Activated naive CD4-positive, alpha-beta T cell treated with anti-CD3 and anti-CD28 coated beads for 36 hours (primary cell): ENCODE measurements at regions not wholly inside any gene's neighbourhood (a gene's known extent, or its start where the extent isn't known, plus 50 kb on each side); places are given as distances from the start of the nearest gene placed in this dataset.
A peak's percentile ranks its signal among the peaks of the same experiment; 100 is the strongest.

Experiments used
- CTCF ChIA-PET: fragments of 350-600 bp; sonication (Branson Sonifier 250); formaldehyde crosslinking; loops from one replicate; lab custom pipeline; 2021; ENCODE audit warnings: antibody characterized with exemption; lab: Charles Lee
- DNase-seq: peaks from one replicate; pipeline ENCODE4 v3.0.0-alpha.2; 2020
- H3K27ac Mint-ChIP-seq: one replicate; pipeline ENCODE4 v1.8.0; 2021; ENCODE audit warnings: mild to moderate bottlenecking, mixed read lengths
- H3K27me3 Mint-ChIP-seq: one replicate; pipeline ENCODE4 v1.8.0; 2021; ENCODE audit warnings: low read depth, mixed read lengths
- H3K36me3 Mint-ChIP-seq: one replicate; pipeline ENCODE4 v1.8.0; 2021; ENCODE audit warnings: low read depth, mixed read lengths
- H3K4me1 Mint-ChIP-seq: one replicate; pipeline ENCODE4 v1.8.0; 2021; ENCODE audit warnings: low read depth, mixed read lengths
- H3K4me3 Mint-ChIP-seq: one replicate; pipeline ENCODE4 v1.8.0; 2021; ENCODE audit warnings: mild to moderate bottlenecking, moderate library complexity, mixed read lengths
- H3K9me3 Mint-ChIP-seq: one replicate; pipeline ENCODE4 v1.8.0; 2021; ENCODE audit warnings: mixed read lengths
- intact Hi-C: fragments of 100-400 bp; cut with micrococcal nuclease; formaldehyde crosslinking; loops from one replicate; pipeline ENCODE4 v1.15.1; 2023

- Mint-ChIP-seq H3K27me3 (peaks cover 15% of the 10 kb centered on the region), H3K27ac (no peak overlapping the region), H3K9me3 (no peaks in the 10 kb centered on the region), H3K4me1 (no peaks in the 10 kb centered on the region), H3K36me3 (no peaks in the 10 kb centered on the region), H3K4me3 (no peak overlapping the region)
- intact Hi-C loops, result no loop called here
- no peak for DNase-seq
- CTCF ChIA-PET, result interaction anchor here (0.5 kb wide), 1 partner anchor 99 kb away, joined by 3 read pairs; no protein-coding TSS in a partner anchor
Observed at GRCh38 chr14:22699801-22700564, 55.8 kb upstream of the OR6J1 start.

- no peak for DNase-seq
- intact Hi-C loops, result loop anchor here (1.0 to 2.0 kb wide), 5 partner anchors 53 to 156 kb away; partner anchors contain the start of gene OXA1L
- Mint-ChIP-seq H3K27ac (peak overlapping the region; percentile 63), H3K36me3 (no peaks in the 10 kb centered on the region), H3K27me3 (peaks cover 11% of the 10 kb centered on the region), H3K9me3 (no peaks in the 10 kb centered on the region), H3K4me1 (peaks cover 13% of the 10 kb centered on the region), H3K4me3 (peak overlapping the region; percentile 84)
- CTCF ChIA-PET, result interaction anchor here (0.9 kb wide), 1 partner anchor 157 kb away, joined by 3 read pairs; no protein-coding TSS in a partner anchor
Observed at GRCh38 chr14:22713631-22713950, 52.9 kb upstream of the OXA1L start.

- CTCF ChIA-PET, result interaction anchor here (0.8 kb wide), 1 partner anchor 137 kb away, joined by 4 read pairs; no protein-coding TSS in a partner anchor
- H3K9me3 Mint-ChIP-seq, result no peaks in the 10 kb centered on the region
Observed at GRCh38 chr14:22715186-22715812, 51.2 kb upstream of the OXA1L start.

DNA sequence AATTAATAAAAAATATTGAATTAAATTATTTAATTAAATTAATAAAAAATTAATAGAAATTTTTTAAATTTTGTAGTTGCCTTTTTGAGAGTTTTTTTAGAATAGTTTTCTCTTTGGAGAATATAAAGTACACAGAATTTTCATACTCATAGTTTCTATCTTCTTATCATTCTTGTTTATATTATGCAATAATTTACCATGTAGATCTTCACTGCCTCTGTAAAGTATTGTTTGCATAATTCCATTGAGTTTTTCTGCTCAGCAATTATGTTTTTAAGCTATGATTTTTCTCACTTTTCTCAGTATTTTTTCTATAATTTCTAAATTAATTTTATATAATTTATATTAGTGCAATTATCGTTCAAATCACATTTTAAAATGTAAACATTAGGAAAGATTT is 50.6 kb upstream of the OXA1L start:
- Mint-ChIP-seq H3K4me1 (peaks cover 13% of the 10 kb centered on the region), H3K27ac (no peak overlapping the region), H3K4me3 (no peak overlapping the region), H3K36me3 (no peaks in the 10 kb centered on the region), H3K9me3 (no peaks in the 10 kb centered on the region), H3K27me3 (peaks cover 7% of the 10 kb centered on the region)
- CTCF ChIA-PET, result interaction anchor here (0.8 kb wide), 1 partner anchor 137 kb away, joined by 4 read pairs; no protein-coding TSS in a partner anchor
- intact Hi-C loops, result no loop called here
- DNase-seq, result no peak

More at GRCh38 chr14:22715186-22715812, 51.2 kb upstream of the OXA1L start:
- DNase-seq, result no peak
- intact Hi-C loops, result no loop called here
- H3K27ac Mint-ChIP-seq, result no peak overlapping the region
- H3K36me3 Mint-ChIP-seq, result no peaks in the 10 kb centered on the region
- peaks cover 7% of the 10 kb centered on the region for H3K27me3 Mint-ChIP-seq
- H3K4me3 Mint-ChIP-seq, result no peak overlapping the region
- peaks cover 13% of the 10 kb centered on the region for H3K4me1 Mint-ChIP-seq
